ENCODE measurements at regions not wholly inside any gene's neighbourhood (a gene's known extent, or its start where the extent isn't known, plus 50 kb on each side); places are given as distances from the start of the nearest gene placed in this dataset.

DNA sequence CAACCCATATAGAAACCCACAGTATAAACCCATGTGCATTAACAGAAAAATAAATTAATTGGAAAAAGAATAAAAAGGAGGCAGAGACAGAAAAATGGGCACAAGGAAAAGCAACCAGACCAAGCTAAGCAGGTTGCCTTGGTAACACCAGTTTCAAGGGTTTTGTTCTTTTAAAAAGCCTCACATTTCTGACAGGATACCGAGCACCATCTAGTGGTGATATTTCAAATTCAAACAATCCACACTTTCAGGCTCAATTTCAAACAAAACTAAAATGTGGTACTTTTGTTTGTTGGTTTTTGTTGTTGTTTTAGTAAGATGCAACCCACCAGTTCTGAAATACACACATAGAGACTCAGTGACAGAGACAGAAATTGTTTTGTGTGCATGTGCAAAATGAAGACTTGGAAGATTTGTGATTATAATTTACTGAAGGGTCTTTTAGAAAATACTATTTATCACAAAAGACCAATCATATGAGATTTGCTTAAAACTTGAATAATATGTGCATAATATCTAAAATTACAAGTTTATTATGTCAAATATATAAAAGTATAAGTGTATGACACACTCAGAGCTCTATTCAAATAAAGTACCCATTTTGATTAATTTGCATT, 318.2 kb downstream of the SLCO4C1 start:
- H3K9ac ChIP-seq: no peak overlapping the region
- H3K4me2 ChIP-seq: no peak overlapping the region
- no peaks in the 10 kb centered on the region for H3K36me3 ChIP-seq (replicated peaks in 1 of 2; ENCODE audit: control insufficient read depth in 1 of 2, insufficient read depth in 2 of 2, low read length in 1 of 2)
- H3K27me3 ChIP-seq (ENCODE audit: insufficient read depth): no peaks in the 10 kb centered on the region
- TF ChIP-seq SMC3 (IDR thresholded peaks at IDR 0.05; ENCODE audit: low read depth, low read length): peak; percentile 53; the same call in 1 of the 2 replicates
- TF ChIP-seq RAD21 (IDR thresholded peaks at IDR 0.05; ENCODE audit: low read length): peak; percentile 82
- TF ChIP-seq, protein P1, sequence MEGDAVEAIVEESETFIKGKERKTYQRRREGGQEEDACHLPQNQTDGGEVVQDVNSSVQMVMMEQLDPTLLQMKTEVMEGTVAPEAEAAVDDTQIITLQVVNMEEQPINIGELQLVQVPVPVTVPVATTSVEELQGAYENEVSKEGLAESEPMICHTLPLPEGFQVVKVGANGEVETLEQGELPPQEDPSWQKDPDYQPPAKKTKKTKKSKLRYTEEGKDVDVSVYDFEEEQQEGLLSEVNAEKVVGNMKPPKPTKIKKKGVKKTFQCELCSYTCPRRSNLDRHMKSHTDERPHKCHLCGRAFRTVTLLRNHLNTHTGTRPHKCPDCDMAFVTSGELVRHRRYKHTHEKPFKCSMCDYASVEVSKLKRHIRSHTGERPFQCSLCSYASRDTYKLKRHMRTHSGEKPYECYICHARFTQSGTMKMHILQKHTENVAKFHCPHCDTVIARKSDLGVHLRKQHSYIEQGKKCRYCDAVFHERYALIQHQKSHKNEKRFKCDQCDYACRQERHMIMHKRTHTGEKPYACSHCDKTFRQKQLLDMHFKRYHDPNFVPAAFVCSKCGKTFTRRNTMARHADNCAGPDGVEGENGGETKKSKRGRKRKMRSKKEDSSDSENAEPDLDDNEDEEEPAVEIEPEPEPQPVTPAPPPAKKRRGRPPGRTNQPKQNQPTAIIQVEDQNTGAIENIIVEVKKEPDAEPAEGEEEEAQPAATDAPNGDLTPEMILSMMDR (IDR thresholded peaks at IDR 0.05): peak; percentile 84
- no peak for TF ChIP-seq MEF2A (IDR thresholded peaks at IDR 0.05; ENCODE audit: borderline replicate concordance, low read depth)
- H3K9me2 ChIP-seq: no peaks in the 10 kb centered on the region
- no peak overlapping the region; a peak in 1 of 4 replicates for H3K4me3 ChIP-seq (ENCODE audit: low read depth in 2 of 2, low read length in 1 of 2)
- POLR2A ChIA-PET: no interaction called here
- 0% methylated on average over 1 of the region's 1 CpG for whole genome bisulfite sequencing (ENCODE audit: low lambda C conversion rate)
- DNase-seq: peak; percentile 54
- H3K4me1 ChIP-seq (ENCODE audit: control insufficient read depth in 1 of 2, insufficient read depth in 2 of 2, low read depth in 1 of 2, low read length in 1 of 2): no peaks in the 10 kb centered on the region
- no peaks in the 10 kb centered on the region for H3F3A ChIP-seq (replicated peaks; ENCODE audit: insufficient read depth)
- no peak overlapping the region for H3K27ac ChIP-seq (ENCODE audit: low read depth in 2 of 2, low read length in 1 of 2)
- H2AFZ ChIP-seq (ENCODE audit: low read depth): no peak overlapping the region
- H3K9me3 ChIP-seq: no peaks in the 10 kb centered on the region
- no peaks in the 10 kb centered on the region for H3K79me2 ChIP-seq (ENCODE audit: insufficient read depth)
- CTCF ChIA-PET: interaction anchor here (0.5 to 4.8 kb wide), 34 partner anchors 8 to 588 kb away, joined by 3 to 37 read pairs (median 4); no protein-coding TSS in a partner anchor
- H4K20me1 ChIP-seq (ENCODE audit: insufficient read depth): no peaks in the 10 kb centered on the region

DNA sequence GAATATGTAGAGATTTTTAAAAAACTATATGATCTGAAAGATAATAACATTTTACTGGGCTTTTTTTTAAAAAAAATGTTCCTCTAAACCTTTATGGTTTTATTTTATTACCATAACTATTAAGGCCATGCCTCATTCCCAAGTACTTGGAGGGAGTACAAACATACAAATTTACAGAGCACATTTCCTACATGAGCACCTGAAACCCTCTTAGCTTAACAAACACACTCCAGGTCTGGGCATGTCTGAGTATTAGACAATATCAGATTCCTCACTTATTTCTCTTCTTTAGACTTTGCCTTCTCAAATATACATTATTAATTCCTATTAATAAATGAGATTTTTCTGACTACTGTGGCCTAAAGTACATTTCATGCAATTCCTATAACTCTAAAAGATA, 319.2 kb downstream of the SLCO4C1 start:
- no peaks in the 10 kb centered on the region for H3K9me2 ChIP-seq
- no peaks in the 10 kb centered on the region for H3F3A ChIP-seq (replicated peaks; ENCODE audit: insufficient read depth)
- no peak overlapping the region for H3K9ac ChIP-seq
- no peaks in the 10 kb centered on the region for H3K4me1 ChIP-seq (ENCODE audit: control insufficient read depth in 1 of 2, insufficient read depth in 2 of 2, low read depth in 1 of 2, low read length in 1 of 2)
- H3K27ac ChIP-seq (ENCODE audit: low read depth in 2 of 2, low read length in 1 of 2): no peak overlapping the region
- DNase-seq: no peak
- POLR2A ChIA-PET: no interaction called here
- no peak overlapping the region for H3K4me3 ChIP-seq (ENCODE audit: low read depth in 2 of 2, low read length in 1 of 2)
- H3K79me2 ChIP-seq (ENCODE audit: insufficient read depth): no peaks in the 10 kb centered on the region
- TF ChIP-seq YY1 (IDR thresholded peaks at IDR 0.05; ENCODE audit: low read depth) (no peak), SIN3A (IDR thresholded peaks at IDR 0.05; ENCODE audit: borderline replicate concordance, low read depth, low read length) (no peak), EP300 (IDR thresholded peaks at IDR 0.05; ENCODE audit: borderline replicate concordance in 1 of 2, low read depth in 1 of 2, low read length in 1 of 2) (no peak), FOXJ3 (CRISPR knock-in tag; IDR thresholded peaks at IDR 0.05) (no peak), FOSL2 (IDR thresholded peaks at IDR 0.05; ENCODE audit: borderline replicate concordance, low read depth) (no peak), TAF1 (IDR thresholded peaks at IDR 0.05; ENCODE audit: borderline replicate concordance, low read depth, low read length) (no peak), IRF3 (IDR thresholded peaks at IDR 0.05; ENCODE audit: low read depth, low read length) (no peak)
- CTCF ChIA-PET: interaction anchor here (1.3 to 4.8 kb wide), 2 partner anchors 12 to 34 kb away, joined by 3 to 37 read pairs; no protein-coding TSS in a partner anchor
- no peak overlapping the region for H2AFZ ChIP-seq (ENCODE audit: low read depth)
- H4K20me1 ChIP-seq (ENCODE audit: insufficient read depth): no peaks in the 10 kb centered on the region
- no peaks in the 10 kb centered on the region for H3K27me3 ChIP-seq (ENCODE audit: insufficient read depth)
- H3K9me3 ChIP-seq: no peaks in the 10 kb centered on the region
- H3K4me2 ChIP-seq: no peak overlapping the region
- H3K36me3 ChIP-seq (replicated peaks in 1 of 2; ENCODE audit: control insufficient read depth in 1 of 2, insufficient read depth in 2 of 2, low read length in 1 of 2): no peaks in the 10 kb centered on the region

Data from SK-N-SH (cell line).